HTR-8/SVneo (cell line): ENCODE measurements at regions not wholly inside any gene's neighbourhood (a gene's known extent, or its start where the extent isn't known, plus 50 kb on each side); places are given as distances from the start of the nearest gene placed in this dataset.

Experiments used
- DNase-seq: peaks from one replicate; pipeline ENCODE4 v3.0.0; 2011; ENCODE audit warnings: low spot score, mixed read lengths; ENCODE audit not compliant: insufficient read length
- FAIRE-seq: peaks from 2 replicates; lab custom pipeline; 2011; peaks lifted over from hg19 to GRCh38; lab: Jason Lieb, UNC

GRCh38 chr1:78790174-78790573 is 140.5 kb downstream of the IFI44 start:
- FAIRE-seq (no peak), DNase-seq (no peak)

DNA sequence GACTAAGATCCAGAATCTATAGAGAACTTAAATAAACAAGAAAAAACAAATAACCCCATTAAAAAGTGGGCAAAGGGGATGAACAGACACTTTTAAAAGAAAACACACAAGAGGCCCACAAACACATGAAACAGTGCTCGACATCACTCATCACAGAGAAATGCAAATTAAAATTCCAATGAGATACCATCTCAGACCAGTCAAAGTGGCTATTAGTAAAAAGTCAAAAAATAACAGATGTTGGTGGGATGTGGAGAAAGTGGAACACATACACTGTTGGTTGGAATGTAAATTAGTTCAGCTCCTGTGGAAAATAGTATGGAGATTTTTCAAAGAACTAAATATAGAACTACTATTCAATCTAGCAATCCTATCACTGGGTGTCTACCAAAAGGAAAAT is 143.1 kb downstream of the IFI44 start:
- no peak for FAIRE-seq

GRCh38 chr1:78797108-78797781 is 147.6 kb downstream of the IFI44 start:
- no peak for FAIRE-seq

More for the DNA sequence above, 143.1 kb downstream of the IFI44 start:
- DNase-seq: no peak

DNA sequence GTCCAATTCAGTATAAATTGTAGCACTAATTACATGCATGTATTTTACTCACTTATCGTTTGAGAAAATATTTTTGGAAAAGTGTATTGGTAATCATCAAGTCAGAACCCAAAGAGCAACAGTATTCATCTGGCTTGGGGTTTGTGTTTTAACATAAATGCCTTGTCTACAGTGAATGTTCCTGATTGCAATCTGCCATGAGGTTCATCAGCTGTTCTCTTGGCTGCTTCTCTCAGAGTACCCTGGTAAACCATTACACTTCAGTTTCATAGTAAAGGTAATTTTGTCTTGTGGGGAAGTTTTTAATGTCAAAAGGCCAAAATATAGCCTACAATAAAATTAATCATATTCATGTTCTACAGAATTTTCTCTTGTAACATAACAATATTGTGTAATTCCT is 150.3 kb downstream of the IFI44 start:
- FAIRE-seq: no peak
- DNase-seq: no peak

More at GRCh38 chr1:78797108-78797781, 147.6 kb downstream of the IFI44 start:
- DNase-seq: no peak

- no peak for DNase-seq
- no peak for FAIRE-seq
These were observed 164.5 kb downstream of the IFI44 start for GRCh38 chr1:78814176-78814575.

DNA sequence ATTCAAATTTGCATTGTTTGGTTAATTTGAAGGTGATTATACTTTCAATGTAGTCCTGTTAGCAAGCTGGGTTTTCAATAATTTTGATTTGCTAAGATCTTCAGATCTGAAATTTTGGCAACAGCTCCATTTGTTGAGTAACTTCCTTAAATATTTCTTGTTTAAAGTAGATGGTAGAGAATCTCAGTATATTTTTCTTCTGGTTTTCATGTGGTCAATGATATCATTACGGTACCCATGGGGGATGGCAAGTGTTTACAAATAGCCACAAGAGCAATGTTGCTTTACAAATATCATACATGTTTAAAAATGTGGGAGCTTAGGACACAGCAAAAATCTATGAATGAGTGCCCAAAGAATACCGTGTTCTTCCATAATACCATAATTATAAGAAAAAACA is 175.9 kb downstream of the IFI44 start:
- DNase-seq: no peak
- FAIRE-seq: no peak

DNA sequence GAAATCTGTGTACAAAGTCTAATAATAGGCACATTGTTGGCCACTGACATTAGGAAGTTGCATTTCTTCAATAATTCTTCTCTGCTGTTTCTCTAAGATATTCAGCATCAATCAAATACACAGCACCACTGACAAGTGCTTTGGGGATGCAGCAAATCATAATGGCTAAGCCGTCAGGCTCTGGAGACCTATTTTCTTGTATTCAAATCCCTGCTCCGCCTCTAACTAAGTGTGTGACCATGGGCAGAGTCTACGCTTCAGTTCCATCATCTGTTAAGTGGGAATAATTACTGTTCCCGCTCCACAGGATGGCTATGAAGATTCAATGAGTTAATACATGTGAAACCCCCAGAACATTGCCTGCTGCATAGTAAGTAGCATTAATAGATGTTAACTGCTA is 176.9 kb downstream of the ADGRL4 start:
- FAIRE-seq (no peak), DNase-seq (no peak)

- DNase-seq: no peak
These were observed 176.2 kb downstream of the ADGRL4 start for GRCh38 chr1:78830321-78830720.

GRCh38 chr1:78831731-78832360 is 174.7 kb downstream of the ADGRL4 start:
- peak; percentile 52 for DNase-seq
- peak; percentile 40 for FAIRE-seq

More at GRCh38 chr1:78830321-78830720, 176.2 kb downstream of the ADGRL4 start:
- no peak for FAIRE-seq

- FAIRE-seq (peak; percentile 46), DNase-seq (peak; percentile 35)
These were observed 173.0 kb downstream of the ADGRL4 start for GRCh38 chr1:78833491-78833890.

GRCh38 chr1:78834201-78834741 is 172.3 kb downstream of the ADGRL4 start:
- FAIRE-seq (no peak), DNase-seq (no peak)

GRCh38 chr1:78836726-78837125 is 169.8 kb downstream of the ADGRL4 start:
- FAIRE-seq (no peak), DNase-seq (no peak)

DNA sequence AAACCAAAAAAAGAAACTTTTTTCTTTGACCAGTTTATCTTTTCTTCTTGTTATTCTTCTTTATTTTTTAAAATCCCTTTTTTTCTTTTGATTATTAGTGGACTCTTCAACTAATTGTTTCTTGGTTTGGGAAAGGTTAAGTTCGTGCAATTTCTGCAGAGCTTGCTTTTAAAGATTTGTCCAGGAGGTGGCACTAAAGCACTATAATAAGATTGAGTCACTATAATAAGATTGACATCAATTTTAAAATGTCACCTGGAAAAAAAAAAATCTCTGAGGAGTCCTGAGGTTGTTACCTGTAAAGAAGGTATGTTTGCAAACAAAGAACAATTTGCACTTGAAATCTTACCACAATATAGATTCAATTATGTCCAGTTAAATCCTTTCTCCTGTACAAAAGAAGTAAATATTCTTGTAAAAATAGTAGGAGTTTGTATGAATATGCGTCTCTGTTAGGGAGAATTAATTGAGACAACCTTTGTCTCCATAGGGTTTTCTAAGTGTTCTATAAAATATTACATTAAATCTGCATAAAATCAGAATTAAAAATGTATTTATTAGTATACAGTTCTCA is 166.7 kb downstream of the ADGRL4 start:
- FAIRE-seq: no peak
- DNase-seq: peak; percentile 10
